ENCODE measurements at regions not wholly inside any gene's neighbourhood (a gene's known extent, or its start where the extent isn't known, plus 50 kb on each side); places are given as distances from the start of the nearest gene placed in this dataset.

DNA sequence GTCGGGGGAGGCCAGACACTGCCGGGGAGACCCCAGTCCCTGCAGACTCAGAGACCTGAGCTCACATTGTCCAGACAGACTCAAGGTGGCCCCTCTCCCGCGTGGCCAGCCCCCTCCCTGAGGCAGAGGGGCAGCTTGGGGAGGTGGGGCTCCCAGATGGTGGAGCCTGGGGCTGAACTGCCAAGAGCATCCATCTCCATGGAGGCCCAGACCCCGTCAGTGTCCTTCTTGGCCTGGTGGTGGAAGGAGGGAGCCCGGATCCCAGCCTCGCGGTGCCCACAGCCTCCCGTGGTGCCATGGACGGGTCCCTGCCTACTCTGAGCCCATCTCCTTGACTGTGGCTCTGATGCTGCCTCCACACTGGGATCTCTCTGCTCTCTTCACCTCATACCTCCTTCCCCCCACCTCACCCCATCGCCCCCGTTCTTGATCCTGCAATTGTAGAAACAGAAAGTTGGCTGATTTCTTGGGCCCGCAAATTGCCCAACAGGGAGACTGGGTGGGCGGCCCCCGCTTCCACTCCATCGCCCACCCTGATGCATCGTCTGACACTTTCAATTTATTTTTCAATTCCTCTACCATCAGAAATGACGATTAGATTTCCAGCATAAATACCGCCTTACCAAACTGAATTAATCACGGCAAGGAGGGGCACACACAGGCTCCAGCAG, 348.9 kb downstream of the MATN1 start:
- TF ChIP-seq, protein P1, sequence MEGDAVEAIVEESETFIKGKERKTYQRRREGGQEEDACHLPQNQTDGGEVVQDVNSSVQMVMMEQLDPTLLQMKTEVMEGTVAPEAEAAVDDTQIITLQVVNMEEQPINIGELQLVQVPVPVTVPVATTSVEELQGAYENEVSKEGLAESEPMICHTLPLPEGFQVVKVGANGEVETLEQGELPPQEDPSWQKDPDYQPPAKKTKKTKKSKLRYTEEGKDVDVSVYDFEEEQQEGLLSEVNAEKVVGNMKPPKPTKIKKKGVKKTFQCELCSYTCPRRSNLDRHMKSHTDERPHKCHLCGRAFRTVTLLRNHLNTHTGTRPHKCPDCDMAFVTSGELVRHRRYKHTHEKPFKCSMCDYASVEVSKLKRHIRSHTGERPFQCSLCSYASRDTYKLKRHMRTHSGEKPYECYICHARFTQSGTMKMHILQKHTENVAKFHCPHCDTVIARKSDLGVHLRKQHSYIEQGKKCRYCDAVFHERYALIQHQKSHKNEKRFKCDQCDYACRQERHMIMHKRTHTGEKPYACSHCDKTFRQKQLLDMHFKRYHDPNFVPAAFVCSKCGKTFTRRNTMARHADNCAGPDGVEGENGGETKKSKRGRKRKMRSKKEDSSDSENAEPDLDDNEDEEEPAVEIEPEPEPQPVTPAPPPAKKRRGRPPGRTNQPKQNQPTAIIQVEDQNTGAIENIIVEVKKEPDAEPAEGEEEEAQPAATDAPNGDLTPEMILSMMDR (IDR thresholded peaks at IDR 0.05) = no peak
- no peak for TF ChIP-seq POLR2A (IDR thresholded peaks at IDR 0.05)
